Mucosa of gallbladder (tissue), 1 donor: ENCODE measurements at regions not wholly inside any gene's neighbourhood (a gene's known extent, or its start where the extent isn't known, plus 50 kb on each side); places are given as distances from the start of the nearest gene placed in this dataset.
"Not testable (repeated sequence)": the region's sequence is repeated elsewhere in the genome, so short reads cannot be mapped to it uniquely, and the experiment has no call there.

Experiments used
- DNase-seq: peaks from one replicate; pipeline ENCODE4 v3.0.0-alpha.2; 2020; ENCODE audit warnings: low spot score
- donor health status: DM: no; HTN: no; CAD: no.

DNA sequence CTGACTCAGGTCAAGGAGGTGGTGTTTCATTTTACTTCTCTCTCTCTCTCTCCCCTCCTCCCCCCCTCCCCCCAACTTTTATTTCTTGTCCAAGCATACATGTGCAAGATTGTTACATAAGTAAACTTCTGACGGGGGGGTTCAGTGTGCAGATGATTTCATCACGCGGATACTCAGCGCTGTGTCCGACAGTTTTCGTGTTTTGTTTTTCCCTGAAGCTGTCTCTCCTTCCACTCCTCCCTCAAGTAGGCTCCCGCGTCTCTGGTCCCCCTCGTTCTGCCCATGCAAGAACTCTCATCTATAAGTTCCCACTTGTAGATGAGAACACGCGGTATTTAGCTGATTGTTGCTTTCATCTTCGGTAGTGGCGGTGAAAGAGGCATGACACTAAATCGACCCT, 111.0 kb upstream of the ANKRD30BL start:
- no peak for DNase-seq

DNA sequence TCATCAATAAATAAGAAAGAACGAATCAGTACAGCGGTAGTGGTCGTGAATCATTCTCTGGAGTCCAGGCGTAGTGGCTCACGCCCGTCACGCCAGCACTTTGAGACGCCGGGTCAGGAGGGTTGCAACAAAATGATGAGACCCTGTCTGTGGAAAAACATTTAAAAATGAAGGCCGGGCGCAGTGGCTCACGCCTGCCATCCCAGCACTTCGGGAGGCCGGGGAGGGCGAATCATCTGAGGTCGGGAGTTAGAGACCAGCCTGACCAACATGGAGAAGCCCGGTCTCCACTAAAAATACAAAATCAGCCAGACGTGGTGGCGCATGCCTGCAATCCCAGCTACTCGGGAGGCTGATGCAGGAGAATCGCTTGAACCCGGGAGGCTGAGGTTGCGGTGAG, 111.8 kb upstream of the ANKRD30BL start:
- not testable (repeated sequence) for DNase-seq

DNA sequence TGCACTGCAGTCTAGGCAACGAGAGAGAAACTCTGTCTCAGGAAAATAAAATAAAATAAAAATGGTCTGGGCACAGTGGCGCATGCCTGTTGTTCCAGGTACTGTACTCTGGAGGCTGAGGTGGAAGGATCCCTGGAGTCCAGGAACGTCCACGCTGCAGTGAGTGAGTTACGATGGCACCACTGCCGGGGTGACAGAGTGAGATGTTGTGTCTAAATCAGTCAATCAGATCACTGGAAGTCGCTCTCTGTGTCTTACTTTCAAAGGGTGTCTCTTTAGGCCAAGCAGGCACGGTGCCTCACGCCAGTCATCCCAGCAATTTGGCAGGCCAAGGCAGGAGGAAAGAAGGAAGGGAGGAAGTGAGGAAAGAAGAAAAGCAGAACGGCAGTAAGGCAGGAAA, 112.2 kb upstream of the ANKRD30BL start:
- DNase-seq: no peak

DNA sequence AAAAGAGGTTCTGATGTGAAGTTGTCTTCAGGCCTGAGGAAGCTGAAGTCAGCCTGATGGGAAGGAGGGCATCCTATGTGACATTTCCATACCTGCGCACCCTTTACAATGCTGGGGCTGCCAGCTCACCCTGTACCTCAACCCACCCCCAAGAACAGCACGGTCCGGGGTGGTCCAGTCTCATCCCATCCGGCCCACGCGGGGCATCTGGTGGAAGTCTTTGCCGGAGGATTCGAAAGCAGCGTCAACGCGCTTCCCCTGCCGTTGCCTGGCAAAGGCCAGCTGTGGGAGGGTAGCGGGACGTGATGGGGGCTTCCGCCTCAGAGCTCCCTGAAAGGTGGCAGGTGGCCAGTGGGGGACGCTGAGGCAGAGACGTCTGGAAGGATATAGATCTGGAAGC, 113.6 kb upstream of the ANKRD30BL start:
- no peak for DNase-seq

DNA sequence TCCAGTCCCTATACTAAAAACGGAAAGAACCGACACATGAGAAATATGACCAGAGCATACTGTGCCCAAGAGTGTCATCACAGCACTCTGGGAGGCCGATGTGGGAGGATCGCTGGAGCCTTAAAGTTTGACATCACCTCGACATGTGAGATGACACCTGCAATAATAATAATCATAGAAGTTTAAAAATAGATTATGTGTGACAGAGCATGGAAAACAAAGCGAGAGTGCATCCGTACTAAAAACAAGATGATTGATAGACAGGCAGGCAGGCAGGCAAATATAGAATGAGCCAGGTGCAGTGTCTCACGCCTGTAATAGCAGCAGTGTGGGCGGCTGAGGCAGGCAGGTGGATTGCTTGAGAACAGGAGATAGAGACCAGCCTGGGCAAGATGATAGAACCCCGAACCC, 114.8 kb upstream of the ANKRD30BL start:
- no peak for DNase-seq

DNA sequence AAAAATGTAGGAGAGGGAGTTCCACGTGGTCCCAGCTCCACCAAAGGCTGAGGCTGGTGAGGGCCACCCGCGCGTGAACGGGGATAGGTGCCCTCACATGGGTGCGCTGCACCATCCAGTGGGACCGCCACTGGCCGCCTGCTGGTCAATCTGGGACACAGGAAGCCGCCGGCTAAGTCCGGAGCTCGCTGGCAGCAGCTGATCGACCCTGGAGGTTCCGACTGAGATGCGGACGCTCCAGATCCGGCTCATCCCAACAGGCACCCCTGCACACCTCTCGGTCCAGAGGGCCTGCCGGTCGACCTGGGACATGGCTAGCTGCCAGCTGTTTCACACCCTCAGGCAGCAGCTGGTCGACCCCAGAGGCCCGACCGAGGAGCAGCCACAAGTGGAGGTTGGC, 116.5 kb upstream of the ANKRD30BL start:
- DNase-seq: no peak

DNA sequence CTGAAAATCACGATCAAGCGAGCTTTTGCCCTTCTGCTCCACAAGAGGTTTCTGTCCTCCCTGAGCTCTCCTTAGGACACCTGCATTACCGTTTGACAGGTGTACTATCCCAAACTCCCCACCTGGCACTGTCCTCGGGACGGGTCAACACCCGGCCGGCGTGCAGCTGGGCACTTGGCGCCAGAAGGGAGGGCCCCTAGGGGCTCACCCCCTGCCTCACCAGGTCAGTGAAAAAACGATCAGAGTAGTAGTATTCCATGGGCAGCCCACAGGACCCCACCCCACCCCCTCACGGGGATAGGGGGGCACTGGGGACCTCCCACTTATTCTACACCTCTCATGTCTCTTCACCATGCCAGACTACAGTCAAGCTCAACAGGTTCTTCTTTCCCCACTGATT, 117.6 kb upstream of the ANKRD30BL start:
- DNase-seq: no peak

DNA sequence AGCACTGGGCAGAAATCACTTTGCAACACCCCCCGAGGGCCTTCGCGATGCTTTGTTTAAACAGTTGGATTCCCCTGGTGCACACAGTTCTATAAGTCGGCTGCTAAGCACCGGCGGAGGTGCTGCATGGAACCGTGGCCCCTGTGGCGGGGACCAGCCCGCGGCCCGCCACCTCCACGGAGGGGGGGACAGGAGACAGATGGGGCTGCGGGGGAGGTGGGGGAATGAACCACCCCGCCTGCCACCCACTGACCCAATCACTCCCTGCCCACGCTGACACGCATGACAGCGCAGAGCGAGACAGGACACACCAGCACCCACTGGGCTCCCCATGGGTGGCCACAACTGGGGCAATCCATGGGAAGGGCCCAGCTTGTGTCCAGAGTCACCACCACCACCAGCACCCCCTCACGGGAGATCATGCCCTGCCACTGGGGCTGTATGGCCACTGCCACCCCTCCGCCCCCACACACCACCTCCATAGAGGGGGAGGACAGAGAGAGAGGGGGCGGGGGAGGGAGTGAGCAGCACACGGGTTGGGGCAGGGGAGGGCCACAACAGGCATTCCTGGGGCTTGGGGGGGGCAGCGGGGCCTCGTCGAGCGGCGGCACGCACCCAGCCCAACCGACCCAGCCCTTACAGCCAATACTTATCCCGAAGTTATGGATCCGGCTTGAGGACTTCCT, 118.3 kb upstream of the ANKRD30BL start:
- DNase-seq: no peak

DNA sequence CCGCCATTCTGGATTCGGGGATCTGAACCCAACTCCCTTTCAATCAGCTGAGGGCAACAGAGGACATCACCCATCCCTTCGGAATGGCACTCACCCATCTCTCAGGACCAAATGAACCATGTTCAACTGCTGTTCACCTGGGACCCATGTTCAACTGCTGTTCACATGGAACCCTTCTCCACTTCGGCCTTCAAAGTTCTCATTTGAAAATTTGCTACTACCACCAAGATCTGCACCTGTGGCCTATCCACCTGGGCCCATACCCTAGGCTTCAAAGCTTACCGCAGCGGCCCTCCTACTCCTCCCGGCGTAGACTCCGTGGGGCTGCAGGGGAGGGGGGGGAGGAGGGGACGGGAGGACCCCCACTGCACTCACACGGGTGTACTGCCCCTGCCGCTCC, 119.2 kb upstream of the ANKRD30BL start:
- no peak for DNase-seq

DNA sequence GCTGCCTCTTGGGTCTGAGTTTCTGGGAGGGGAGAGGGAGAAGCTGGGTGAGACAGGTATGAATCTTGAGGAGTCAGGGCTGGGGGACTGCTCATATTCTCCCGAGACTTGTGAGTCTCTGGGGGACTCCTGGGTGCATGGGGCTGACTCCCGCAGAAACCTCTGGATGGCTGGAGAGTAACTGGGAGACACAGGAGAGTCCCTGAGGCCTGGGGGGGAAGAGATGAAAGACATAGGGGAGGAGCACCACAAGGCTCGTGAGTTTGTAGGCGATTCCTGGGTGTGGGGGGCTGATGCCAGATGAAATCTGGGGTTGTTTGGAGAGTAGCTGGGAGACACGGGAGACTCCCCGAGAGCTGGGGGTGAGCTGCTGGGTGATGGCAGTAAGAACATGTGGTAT, 120.4 kb upstream of the ANKRD30BL start:
- not testable (repeated sequence) for DNase-seq

DNA sequence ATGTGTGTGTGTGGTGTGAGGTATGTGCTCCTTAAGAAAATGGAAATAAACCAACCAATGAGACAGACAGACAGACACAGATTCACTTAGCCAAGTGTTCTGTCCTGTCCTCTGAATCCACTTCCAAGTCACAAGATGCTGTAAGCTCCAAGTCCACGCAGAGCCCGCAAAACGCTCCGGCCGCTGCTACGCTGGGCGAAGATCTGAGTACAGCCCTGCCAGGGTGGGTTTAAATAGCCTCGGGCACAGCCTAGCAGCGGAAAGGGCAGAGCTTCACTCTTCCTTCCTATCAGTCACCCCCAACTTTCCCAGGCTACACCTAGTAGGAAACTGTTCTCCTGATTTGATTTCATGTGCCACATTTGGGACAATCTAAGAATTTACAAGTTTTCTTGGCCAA, 121.2 kb upstream of the ANKRD30BL start:
- no peak for DNase-seq

DNA sequence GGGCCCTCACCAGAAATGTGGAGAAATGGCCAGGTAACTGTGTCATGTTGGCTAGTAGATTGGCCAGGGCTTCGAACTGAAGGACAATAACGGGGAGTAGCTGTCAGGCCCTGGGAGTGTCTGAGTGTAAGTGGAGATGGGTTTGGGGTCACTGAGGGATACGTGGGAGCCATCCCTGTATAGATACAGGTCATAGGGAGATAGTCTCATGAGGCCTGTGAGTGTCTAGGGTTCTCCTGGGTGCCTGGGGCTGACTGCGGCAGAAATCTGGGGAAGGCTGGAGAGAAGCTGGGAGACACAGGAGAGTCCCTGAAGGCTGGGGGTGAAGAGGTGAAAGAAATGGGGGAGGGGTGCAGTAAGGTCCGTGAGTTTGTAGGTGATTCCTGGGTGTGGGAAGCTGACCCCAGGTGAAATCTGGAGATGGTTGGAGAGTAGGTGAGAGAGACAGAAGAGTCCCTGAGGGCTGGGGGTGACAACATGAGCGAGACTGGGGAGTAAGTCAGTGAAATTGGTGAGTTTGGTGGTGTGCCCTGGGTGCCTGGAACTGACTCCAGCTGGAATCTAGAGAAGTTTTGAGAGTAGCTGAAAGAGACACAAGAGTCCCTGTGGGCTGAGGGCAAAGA, 124.6 kb upstream of the ANKRD30BL start:
- DNase-seq: not testable (repeated sequence)

DNA sequence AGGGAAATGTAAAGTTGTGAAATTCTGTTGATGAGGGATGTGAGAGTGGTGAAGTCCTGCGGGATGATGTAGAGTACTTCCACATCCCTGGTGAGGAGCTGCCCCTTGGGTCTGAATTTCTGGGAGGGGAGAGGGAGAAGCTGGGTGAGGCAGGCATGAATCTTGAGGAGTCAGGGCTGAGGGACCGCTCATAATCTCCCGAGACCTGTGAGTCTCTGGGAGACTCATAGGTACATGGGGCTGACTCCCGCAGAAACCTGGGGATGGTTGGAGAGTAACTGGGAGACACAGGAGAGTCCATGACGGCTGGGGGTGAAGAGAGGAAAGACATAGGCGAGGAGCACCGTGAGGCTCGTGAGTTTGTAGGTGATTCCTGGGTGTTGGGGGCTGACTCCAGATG, 126.2 kb upstream of the ANKRD30BL start:
- DNase-seq: not testable (repeated sequence)

DNA sequence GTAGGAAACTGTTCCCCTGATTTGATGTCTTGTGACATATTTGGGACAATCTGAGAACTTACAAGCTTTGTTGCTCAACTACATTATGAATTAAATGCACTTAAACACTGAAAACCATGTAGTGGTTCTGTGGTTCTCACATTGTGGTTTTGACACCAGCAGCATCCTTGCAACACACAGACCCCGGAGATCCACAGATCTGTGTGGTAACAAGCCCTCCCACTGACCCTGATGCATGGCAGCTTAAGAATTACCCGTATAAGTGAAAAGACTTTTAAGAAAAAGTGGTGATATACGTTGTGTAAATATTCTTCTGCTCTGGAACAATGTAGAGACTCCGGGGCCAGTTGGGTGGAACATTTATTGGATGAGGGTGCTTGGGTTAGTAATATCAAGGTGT, 127.4 kb upstream of the ANKRD30BL start:
- not testable (repeated sequence) for DNase-seq

DNA sequence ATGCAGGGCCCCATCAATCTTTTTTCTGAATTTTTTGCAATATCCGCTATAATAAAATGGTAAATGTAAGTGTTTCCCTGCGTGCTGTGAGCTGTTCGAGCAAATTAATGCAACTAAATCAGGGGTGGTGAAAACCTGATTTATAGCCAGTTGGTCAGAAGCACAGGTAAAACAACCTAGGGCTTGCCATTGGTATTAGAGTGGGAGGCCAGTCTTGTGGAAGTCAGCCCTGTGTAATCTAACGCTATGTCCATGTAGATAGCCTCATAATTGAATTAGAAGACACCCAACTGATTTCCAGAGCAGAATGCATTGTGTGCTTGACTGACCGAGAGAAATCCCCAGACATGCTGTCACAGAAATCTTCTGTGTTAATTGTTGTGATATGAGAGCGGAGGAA, 126.8 kb upstream of the GPR39 start:
- not testable (repeated sequence) for DNase-seq

DNA sequence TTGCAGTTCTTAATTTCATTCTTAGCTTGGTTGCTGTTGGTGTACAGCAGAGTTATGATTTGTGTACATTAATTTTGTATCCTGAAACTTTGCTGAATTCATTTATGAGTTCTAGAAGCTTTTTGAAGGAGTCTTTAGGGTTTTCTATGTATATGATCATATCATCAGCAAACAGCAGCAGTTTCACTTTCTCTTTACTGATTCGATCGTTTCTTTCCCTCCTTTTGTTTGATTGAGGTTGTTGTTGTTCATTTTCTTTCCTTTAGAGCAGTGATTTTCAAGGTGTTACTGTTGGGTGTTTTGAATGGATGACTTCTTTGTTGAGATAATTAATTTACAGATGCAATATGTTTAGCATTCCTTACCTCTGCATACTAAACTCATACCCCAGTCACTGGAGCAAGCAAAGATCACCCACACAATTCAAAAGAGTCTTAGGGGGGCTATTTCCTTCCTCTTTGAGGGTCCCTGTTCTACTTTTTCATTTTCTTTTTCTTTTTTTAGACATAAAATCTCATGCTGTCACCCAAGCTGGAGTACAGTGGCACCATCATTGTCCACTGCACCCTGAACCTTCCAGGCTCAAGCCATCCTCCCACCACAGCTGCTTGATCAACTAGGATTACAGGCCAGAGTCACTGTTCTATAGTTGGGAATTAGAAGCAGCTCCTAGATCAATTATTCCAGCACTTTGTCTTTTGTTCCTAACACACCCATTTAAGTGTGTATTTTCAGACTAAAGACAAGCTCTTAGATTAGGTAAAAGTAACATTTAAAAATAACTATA, 115.8 kb upstream of the GPR39 start:
- DNase-seq: not testable (repeated sequence)

DNA sequence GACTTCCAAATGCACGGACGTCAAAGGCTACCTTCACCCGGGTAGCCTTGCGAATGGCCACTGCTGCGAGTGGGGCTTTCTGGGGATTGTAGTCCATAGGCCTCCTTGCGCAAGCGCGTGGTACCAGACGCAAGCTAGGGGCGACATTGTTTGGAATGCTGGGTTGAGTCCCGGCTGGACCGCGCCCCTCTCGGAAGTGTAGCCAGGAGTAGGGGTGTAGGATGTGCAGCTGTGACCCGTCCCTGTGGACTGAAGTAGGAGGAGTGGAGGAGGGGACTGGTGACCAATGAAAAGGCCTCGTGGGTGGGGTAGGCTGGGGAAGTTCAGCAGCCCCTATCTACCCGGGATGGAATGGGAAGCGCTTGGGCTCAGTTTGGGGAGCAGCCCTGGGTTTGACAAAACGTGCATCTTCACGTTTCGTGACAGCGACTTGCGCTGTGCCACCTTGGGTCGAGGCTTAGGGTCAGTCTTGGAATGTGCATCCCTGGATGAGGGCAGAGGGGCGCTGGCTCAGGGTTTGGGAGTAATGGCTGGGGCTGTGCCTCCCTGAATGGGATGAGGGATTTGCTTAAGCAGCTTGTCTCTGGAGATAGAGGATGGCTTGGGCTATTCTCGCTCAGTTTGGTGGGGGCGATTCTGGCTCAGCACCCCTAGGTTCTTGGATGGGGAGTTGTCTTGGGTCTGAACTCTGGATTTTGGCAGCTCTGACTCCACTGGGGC, 111.8 kb upstream of the GPR39 start:
- peak; percentile 79 for DNase-seq

DNA sequence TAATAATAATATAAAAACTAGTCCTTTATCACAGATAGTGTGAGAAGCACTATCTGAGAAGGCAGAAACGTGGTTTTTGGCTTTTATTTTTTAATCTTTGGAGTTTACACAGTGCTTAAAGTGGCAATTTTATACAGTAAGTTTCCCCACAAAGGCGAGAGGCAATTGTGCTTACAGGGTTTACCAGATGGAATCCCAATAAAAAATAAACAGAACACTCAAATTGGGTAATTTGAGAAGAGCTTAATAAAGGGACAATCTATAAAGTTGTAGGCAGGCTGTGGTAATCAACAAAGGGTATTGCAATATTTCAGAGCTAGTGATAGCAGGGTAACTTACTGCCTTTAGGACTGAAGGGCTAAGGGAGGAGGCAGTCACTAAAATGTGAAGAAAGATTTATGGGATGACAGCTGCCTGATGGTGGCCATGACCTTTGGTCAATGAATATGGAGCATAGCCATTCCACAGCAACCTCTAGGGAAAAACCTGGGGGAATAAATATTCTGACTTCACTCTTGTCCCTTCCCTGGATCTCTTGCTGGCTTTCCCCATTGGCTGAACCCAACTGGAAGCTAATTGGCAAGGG, 108.9 kb upstream of the GPR39 start:
- not testable (repeated sequence) for DNase-seq

DNA sequence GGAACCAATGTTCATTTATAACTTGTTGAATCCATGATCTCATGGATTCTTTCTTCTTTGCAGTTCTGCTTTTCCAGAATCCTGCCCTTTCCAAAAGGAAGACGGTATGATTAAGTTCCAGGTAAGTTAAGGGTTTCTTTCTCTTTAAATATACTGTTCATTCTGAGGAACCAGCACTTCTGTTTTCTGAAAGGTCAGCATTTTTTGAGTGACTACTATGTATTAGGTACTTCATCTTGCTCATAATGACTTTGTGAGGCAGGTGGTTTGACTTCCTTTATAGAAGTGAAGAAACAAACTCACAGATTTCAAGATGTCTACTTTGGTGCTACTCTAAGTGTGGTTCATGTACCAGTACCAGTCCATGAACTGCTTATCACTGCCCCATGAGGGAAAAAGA, 107.4 kb upstream of the GPR39 start:
- DNase-seq: not testable (repeated sequence)

DNA sequence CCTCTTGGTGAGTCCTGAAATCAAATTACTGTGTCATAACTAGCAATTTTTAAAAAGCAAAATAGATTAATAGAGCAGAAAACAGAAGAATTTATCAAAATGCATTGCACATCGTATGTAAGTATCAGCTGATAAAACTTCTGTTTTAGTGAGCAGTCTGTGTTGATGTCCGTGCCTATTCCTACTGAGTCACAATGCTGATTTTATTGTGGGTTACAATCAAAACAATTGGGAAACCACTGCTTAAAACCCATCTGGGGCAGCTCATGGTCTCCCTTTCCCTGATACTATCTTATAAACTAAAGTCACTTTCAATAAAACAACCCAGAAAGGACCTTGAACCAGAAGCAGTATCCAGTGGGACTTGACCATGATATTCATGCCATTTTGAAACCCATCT, 101.1 kb upstream of the GPR39 start:
- DNase-seq: not testable (repeated sequence)

DNA sequence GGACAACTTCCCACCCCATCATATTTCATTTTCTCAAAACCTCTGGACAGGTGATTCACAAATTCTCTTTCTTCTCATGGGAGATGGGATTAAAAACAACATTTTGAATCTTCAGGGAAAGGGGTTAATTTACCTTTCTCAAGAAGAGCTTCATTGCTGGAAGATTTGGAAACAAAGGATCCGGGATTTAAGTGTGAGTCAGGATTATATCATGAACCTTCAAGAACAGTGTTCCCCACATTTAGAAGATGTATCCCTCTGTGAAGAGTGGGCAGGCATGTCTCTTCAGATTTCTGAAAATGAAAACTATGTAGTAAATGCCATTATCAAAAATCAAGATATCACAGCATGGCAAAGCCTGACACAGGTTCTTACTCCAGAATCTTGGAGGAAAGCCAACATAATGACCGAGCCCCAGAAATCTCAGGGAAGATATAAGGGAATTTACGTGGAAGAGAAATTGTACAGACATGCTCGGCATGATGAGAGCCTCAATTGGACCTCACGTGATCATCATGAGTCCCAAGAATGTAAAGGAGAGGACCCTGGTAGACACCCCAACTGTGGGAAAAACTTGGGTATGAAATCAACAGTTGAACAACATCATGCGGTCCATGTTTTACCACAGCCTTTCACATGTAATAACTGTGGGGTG, 99.5 kb upstream of the GPR39 start:
- not testable (repeated sequence) for DNase-seq
